ENCODE measurements at regions not wholly inside any gene's neighbourhood (a gene's known extent, or its start where the extent isn't known, plus 50 kb on each side); places are given as distances from the start of the nearest gene placed in this dataset.

DNA sequence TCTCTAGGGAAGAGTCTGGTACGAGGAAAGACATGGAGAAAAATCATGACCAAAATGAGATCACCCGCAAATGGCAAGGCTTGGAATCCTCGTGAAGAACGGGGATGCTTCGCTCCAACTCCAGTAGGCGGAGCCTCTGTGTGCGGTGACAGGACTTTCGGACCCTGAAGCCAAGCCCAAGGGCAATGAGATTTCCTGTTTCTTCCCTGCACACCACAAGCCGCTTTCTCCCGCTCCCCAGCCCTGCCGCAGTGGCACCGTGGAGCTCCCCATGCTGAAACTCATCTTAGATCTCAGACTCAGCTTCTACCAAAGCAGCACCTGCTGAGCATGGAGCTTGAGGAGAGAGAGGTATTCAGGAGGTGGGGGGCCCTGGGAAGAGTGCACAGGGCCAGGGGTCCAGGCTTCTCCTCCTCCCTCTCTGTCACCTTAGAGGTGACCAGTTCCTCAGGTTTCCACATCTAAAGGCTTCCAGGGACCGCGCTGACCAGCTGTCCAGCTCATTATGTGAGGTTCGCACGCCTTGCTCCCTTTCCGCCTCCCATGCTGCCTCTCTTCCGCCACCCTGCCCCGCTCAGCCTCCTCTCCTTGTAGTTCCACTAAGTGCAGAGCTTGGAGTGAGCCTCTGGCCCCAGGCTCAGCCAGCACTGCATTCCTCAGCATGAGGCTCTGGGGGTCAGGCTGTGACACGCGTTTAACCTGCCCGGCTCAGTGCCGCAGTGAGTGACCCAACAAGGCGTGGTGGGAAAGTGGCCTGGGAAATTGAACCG, 153.8 kb upstream of the SOX1 start:
- ChIA-PET SMC1A (ENCODE audit: uncharacterized antibody, unreplicated experiment) (no interaction called here), CTCF (no interaction called here), RAD21 (ENCODE audit: unreplicated experiment) (no interaction called here), POLR2A (no interaction called here)
- in situ Hi-C loops (cut with MboI) (no loop called here), intact Hi-C loops (cut with micrococcal nuclease; ENCODE audit: unreplicated experiment) (no loop called here)
- H3K4me1 ChIP-seq (ENCODE audit: control insufficient read depth, insufficient read depth, low read length) = no peaks in the 10 kb centered on the region
- no peak overlapping the region for H3K4me2 ChIP-seq (ENCODE audit: control insufficient read depth, insufficient read depth)
- WGBS (ENCODE audit: insufficient coverage, insufficient replicate concordance, low lambda C conversion rate, missing lambda C conversion rate) = 56% methylated on average over 24 of the region's 25 CpGs
- DNase-seq (ENCODE audit: low read depth, low spot score) = no peak
- TF ChIP-seq WRNIP1 (IDR thresholded peaks at IDR 0.05; ENCODE audit: borderline replicate concordance, low read depth, low read length) = no peak
- no peak for TF ChIP-seq RAD21 (IDR thresholded peaks at IDR 0.05; ENCODE audit: insufficient read depth, low read depth, low read length)
- no peak for TF ChIP-seq FOXM1 (IDR thresholded peaks at IDR 0.05; ENCODE audit: low read depth, low read length)
- no peak for TF ChIP-seq SMAD5 (IDR thresholded peaks at IDR 0.05; ENCODE audit: low read depth)
- TF ChIP-seq NFYA (IDR thresholded peaks at IDR 0.05; ENCODE audit: borderline replicate concordance, low read depth, low read length) = no peak
- TF ChIP-seq SUZ12 (IDR thresholded peaks at IDR 0.05; ENCODE audit: unreplicated experiment) = no peak
- TF ChIP-seq STAT1 (conservative IDR thresholded peaks at IDR 0.05) = no peak
- TF ChIP-seq TBL1XR1 (IDR thresholded peaks at IDR 0.05; ENCODE audit: low read depth, low read length) = no peak
- TF ChIP-seq, protein P1, sequence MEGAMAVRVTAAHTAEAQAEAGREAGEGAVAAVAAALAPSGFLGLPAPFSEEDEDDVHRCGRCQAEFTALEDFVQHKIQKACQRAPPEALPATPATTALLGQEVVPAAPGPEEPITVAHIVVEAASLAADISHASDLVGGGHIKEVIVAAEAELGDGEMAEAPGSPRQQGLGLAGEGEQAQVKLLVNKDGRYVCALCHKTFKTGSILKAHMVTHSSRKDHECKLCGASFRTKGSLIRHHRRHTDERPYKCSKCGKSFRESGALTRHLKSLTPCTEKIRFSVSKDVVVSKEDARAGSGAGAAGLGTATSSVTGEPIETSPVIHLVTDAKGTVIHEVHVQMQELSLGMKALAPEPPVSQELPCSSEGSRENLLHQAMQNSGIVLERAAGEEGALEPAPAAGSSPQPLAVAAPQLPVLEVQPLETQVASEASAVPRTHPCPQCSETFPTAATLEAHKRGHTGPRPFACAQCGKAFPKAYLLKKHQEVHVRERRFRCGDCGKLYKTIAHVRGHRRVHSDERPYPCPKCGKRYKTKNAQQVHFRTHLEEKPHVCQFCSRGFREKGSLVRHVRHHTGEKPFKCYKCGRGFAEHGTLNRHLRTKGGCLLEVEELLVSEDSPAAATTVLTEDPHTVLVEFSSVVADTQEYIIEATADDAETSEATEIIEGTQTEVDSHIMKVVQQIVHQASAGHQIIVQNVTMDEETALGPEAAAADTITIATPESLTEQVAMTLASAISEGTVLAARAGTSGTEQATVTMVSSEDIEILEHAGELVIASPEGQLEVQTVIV (IDR thresholded peaks at IDR 0.05; ENCODE audit: borderline replicate concordance, partially characterized antibody) = no peak
- TF ChIP-seq, protein P2, sequence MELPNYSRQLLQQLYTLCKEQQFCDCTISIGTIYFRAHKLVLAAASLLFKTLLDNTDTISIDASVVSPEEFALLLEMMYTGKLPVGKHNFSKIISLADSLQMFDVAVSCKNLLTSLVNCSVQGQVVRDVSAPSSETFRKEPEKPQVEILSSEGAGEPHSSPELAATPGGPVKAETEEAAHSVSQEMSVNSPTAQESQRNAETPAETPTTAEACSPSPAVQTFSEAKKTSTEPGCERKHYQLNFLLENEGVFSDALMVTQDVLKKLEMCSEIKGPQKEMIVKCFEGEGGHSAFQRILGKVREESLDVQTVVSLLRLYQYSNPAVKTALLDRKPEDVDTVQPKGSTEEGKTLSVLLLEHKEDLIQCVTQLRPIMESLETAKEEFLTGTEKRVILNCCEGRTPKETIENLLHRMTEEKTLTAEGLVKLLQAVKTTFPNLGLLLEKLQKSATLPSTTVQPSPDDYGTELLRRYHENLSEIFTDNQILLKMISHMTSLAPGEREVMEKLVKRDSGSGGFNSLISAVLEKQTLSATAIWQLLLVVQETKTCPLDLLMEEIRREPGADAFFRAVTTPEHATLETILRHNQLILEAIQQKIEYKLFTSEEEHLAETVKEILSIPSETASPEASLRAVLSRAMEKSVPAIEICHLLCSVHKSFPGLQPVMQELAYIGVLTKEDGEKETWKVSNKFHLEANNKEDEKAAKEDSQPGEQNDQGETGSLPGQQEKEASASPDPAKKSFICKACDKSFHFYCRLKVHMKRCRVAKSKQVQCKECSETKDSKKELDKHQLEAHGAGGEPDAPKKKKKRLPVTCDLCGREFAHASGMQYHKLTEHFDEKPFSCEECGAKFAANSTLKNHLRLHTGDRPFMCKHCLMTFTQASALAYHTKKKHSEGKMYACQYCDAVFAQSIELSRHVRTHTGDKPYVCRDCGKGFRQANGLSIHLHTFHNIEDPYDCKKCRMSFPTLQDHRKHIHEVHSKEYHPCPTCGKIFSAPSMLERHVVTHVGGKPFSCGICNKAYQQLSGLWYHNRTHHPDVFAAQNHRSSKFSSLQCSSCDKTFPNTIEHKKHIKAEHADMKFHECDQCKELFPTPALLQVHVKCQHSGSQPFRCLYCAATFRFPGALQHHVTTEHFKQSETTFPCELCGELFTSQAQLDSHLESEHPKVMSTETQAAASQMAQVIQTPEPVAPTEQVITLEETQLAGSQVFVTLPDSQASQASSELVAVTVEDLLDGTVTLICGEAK (IDR thresholded peaks at IDR 0.05; ENCODE audit: borderline replicate concordance) = no peak
- no peak for TF ChIP-seq ZBED1 (IDR thresholded peaks at IDR 0.05; ENCODE audit: borderline replicate concordance)
- no peak for TF ChIP-seq FOXK2 (IDR thresholded peaks at IDR 0.05)
- TF ChIP-seq RUNX3 (IDR thresholded peaks at IDR 0.05; ENCODE audit: low read length) = no peak
- no peak for TF ChIP-seq NFXL1 (IDR thresholded peaks at IDR 0.05; ENCODE audit: borderline replicate concordance)
- H4K20me1 ChIP-seq (ENCODE audit: control insufficient read depth, insufficient read depth) = no peaks in the 10 kb centered on the region
- H3K9me3 ChIP-seq (replicated peaks; ENCODE audit: control insufficient read depth, insufficient read depth, low read length) = no peaks in the 10 kb centered on the region
- H2AFZ ChIP-seq (ENCODE audit: control insufficient read depth, low read depth, low read length) = no peak overlapping the region
- no peak for FAIRE-seq
- H3K27ac ChIP-seq (ENCODE audit: control insufficient read depth, insufficient read depth) = no peak overlapping the region
- no peak for ATAC-seq
- no peak overlapping the region for H3K4me3 ChIP-seq
- H3K27me3 ChIP-seq (replicated peaks in 1 of 2; ENCODE audit: control insufficient read depth in 2 of 2, insufficient read depth in 2 of 2, low read length in 1 of 2) = no peaks in the 10 kb centered on the region
- no peaks in the 10 kb centered on the region for H3K79me2 ChIP-seq (ENCODE audit: control insufficient read depth, insufficient read depth, low read length)
- no peaks in the 10 kb centered on the region for H3K36me3 ChIP-seq (ENCODE audit: control insufficient read depth in 2 of 2, insufficient read depth in 2 of 2, low read length in 1 of 2)
- BruUV-seq (replicated peaks) = no TSS peak
- H3K9ac ChIP-seq (ENCODE audit: control insufficient read depth, insufficient read depth, low read length) = no peak overlapping the region

Measured in GM12878 (cell line).